AG04449 (cell line): ENCODE measurements at regions not wholly inside any gene's neighbourhood (a gene's known extent, or its start where the extent isn't known, plus 50 kb on each side); places are given as distances from the start of the nearest gene placed in this dataset.

Experiments used
- CTCF ChIA-PET: fragments of 350-600 bp; formaldehyde crosslinking; extraction: SDS; loops from one replicate; lab custom pipeline; 2021; ENCODE audit warnings: antibody characterized with exemption; lab: Yijun Ruan, JAX
- POLR2A ChIA-PET: fragments of 400-600, 350-600 bp; formaldehyde crosslinking; extraction: SDS; loops from one replicate; lab custom pipeline; 2020; ENCODE audit warnings: antibody characterized with exemption, inconsistent platforms; lab: Yijun Ruan, JAX
- DNase-seq: peaks from one replicate; pipeline ENCODE4 v3.0.0-alpha.2; 2010; ENCODE audit warnings: low read depth, low spot score
- H3K4me3 ChIP-seq: 2 replicates; pipeline ENCODE4 v1.5.1; 2011; ENCODE audit warnings: low read depth, mild to moderate bottlenecking, control low read depth, low read length
- CTCF ChIP-seq: IDR thresholded peaks from one replicate; pipeline ENCODE4 v1.5.1; 2011; ENCODE audit warnings: mild to moderate bottlenecking, moderate library complexity, low read length, control low read depth, inconsistent platforms; ENCODE audit not compliant: insufficient read depth; ENCODE audit errors: missing control alignments

- no peak for TF ChIP-seq CTCF
- POLR2A ChIA-PET, result interaction anchor here (1.4 kb wide), 1 partner anchor 19 kb away, joined by 3 read pairs; no protein-coding TSS in a partner anchor
- CTCF ChIA-PET, result interaction anchor here (3.1 to 7.2 kb wide), 4 partner anchors 10 to 261 kb away, joined by 27 to 131 read pairs (median 74); no protein-coding TSS in a partner anchor
- peak; percentile 65 for DNase-seq
- H3K4me3 ChIP-seq, result no peak overlapping the region
Measured at GRCh38 chr4:57424232-57424897, 314.2 kb upstream of the IGFBP7 start.

- no peak for TF ChIP-seq CTCF
- ChIA-PET CTCF (interaction anchor here (5.7 to 9.7 kb wide), 2 partner anchors 8 to 254 kb away, joined by 24 to 85 read pairs; no protein-coding TSS in a partner anchor), POLR2A (no interaction called here)
Measured at GRCh38 chr4:57418133-57418532, 307.9 kb upstream of the IGFBP7 start.

GRCh38 chr4:57412259-57413054 is 302.3 kb upstream of the IGFBP7 start:
- POLR2A ChIA-PET, result no interaction called here
- CTCF ChIA-PET, result interaction anchor here (1.4 to 9.7 kb wide), 2 partner anchors 13 to 222 kb away, joined by 4 to 85 read pairs; no protein-coding TSS in a partner anchor
- no peak overlapping the region for H3K4me3 ChIP-seq
- no peak for DNase-seq
- TF ChIP-seq CTCF, result no peak

More at GRCh38 chr4:57418133-57418532, 307.9 kb upstream of the IGFBP7 start:
- no peak for DNase-seq
- no peak overlapping the region for H3K4me3 ChIP-seq

GRCh38 chr4:57410331-57411052 is 300.3 kb upstream of the IGFBP7 start:
- POLR2A ChIA-PET, result no interaction called here
- no peak for TF ChIP-seq CTCF
- CTCF ChIA-PET, result interaction anchor here (1.4 to 9.7 kb wide), 3 partner anchors 15 to 247 kb away, joined by 3 to 85 read pairs (median 7); no protein-coding TSS in a partner anchor
- H3K4me3 ChIP-seq, result no peak overlapping the region
- DNase-seq, result peak; percentile 23

- H3K4me3 ChIP-seq, result no peak overlapping the region
- CTCF ChIA-PET, result interaction anchor here (1.0 to 4.5 kb wide), 3 partner anchors 21 to 241 kb away, joined by 5 to 21 read pairs (median 6); no protein-coding TSS in a partner anchor
- POLR2A ChIA-PET, result interaction anchor here (0.6 to 1.3 kb wide), 3 partner anchors 19 to 126 kb away, joined by 3 to 4 read pairs (median 3); no protein-coding TSS in a partner anchor
- no peak for TF ChIP-seq CTCF
- DNase-seq, result peak; percentile 26
Measured at GRCh38 chr4:57405359-57405758, 295.2 kb upstream of the IGFBP7 start.
